ENCODE measurements at regions not wholly inside any gene's neighbourhood (a gene's known extent, or its start where the extent isn't known, plus 50 kb on each side); places are given as distances from the start of the nearest gene placed in this dataset.

DNA sequence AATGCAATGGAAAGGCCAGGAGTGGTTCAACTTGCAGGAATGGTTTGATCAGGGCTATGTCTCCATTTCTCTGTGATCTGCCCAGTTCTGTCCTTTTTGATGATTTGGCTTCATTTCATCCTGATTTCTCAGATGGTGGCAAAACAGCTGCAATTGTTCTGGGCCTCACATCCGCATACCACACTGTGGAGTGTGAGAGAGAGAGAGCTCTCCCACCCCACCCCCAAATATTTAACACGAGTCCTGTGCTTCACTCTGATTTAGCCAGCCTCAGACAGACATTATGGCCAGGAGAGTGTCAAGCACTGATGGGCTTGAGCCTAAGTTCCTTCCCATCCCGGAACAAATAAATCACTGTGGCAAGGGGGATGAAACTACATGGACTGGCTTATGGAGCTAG lies 284.6 kb downstream of the CDC5L start:
- FAIRE-seq = peak; percentile 73
- DNase-seq (ENCODE audit: insufficient read length, low spot score) = no peak

DNA sequence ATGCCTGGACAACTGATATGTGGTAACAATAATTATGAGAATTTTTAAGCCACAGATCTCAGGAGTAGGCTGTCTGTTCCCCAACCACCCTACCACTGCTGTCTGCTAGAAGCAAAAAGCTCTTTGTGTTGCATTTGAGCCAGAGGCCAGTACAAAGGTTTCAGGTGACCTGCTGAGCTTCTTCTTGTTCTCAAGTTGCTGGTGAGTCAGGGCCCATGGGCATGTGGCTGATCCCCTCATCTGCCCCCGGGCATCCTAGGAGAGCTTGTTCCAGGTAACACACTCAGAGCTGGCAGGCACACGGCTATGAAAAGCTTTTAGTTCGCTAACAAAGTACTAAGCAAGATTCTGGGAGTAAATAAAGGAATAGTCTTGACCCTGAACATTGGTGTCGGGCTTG lies 285.3 kb downstream of the CDC5L start:
- no peak for DNase-seq (ENCODE audit: insufficient read length, low spot score)
- FAIRE-seq = no peak

DNA sequence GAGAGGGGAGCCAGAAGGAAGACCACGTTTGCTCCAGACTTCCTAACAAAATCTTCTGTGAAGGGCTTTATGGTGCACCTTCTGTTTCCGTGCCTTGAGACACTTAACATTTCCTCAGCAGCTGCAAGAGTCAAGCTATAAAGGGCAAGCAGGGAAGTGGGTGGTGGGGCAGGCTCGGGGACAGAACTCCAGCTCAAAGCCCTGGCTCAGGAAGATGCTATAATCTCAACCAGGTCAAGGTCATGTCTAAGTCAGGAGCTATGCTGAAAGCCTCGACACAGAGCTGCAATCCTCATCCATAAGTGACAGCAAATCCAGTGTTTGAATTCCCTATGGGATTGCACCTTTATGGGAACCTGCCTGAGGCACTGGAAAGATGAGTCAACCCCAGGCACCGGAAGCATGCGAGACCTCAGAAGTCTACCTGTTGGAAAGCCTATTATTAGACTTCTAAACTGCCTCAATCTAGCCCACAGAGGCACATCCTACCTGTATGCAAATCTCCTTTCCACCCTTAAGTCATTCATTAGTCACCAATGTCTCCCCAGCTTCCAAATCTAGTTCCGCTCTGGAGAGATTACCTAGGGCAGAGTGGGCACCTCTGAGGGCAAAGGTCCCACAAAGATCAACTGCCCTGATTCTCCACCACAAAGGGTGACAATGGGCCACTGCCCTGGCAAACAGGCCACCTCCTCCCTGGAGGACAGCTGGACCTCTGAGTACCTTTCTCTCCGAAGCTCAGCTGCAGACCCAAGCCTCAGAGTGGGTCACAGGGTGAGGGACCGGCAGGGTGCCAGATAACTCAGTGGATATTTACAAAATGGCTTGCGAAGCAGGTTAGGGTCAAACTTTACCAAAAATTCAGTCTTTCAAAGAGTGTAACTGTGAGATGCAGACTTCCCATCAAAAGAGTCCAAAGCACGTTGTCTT lies 287.0 kb downstream of the CDC5L start:
- DNase-seq (ENCODE audit: insufficient read length, low spot score) (no peak), FAIRE-seq (no peak)

DNA sequence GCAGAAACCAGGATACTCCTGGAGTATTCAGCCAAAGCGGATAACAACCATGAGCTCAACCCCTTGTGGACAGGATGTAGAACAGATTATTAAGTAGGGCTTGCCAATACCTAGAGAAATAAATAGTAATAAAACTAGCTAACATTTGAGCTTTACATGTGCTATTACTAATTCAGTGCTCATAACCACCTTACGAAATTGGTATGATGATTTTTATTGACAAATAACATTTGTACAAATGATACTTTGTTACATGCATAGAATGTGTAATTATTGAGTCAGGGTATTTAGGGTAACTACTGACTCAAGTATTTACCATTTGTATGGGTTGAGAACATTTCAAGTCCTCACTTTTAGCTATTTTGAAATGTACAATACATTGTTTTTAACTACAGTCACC lies 287.9 kb downstream of the CDC5L start:
- DNase-seq (ENCODE audit: insufficient read length, low spot score) (no peak), FAIRE-seq (no peak)

DNA sequence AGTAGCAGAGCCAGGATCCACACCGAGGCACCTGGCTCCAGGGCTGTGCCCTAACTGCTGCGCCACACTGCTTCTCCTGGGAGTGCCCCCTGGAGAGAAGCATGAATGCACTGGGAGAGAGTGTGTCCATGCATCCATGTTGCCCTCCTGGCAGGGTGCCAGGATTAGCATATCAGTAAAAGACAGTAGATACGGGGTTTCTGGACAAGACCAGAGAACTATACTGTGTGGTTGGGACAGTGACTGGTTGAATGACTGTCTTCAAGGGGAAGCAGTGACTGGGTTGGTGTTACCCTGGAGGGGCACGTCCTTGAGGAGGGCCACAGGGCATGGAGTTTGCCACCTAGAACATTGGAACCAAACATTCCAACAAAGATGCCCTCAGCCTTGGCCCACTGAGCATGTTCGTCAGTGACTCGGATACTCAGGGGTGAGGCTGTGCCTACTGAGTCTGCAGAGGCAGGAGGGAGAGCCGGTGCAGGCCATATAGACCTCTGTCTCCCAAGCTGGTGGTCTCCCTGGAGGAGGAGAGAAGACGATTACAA lies 288.8 kb downstream of the CDC5L start:
- FAIRE-seq = no peak

DNA sequence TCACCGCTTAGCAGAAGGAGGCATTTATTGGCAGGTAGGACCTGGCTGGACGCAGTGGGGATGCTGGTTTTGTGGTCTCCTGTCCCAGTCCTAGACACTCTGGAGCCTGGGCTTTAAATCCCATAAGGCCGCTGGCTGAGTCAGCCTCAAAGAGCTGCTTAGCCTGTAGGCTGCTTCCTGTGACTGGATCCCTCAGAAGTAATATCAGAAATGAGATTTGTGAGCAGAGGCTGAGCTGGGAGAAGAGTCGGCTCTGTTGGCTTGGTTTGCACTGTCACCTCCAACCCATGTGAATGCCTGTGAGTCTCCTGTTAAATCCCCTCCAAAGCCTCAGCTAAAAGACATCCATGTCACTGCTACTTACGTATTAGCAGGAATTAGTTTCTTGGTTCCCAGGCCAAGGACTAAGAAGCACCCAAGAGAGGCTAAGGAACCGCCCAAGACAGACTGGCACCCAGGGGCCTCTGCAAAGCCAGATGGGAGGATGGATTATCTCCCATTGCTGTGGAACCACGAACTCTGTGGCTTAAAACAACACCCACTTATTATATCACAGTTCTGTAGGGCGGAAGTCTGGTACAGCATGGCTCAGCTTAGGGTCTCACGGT lies 289.4 kb downstream of the CDC5L start:
- no peak for FAIRE-seq
- DNase-seq (ENCODE audit: insufficient read length, low spot score) = no peak

More for the DNA sequence above, 288.8 kb downstream of the CDC5L start:
- no peak for DNase-seq (ENCODE audit: insufficient read length, low spot score)

DNA sequence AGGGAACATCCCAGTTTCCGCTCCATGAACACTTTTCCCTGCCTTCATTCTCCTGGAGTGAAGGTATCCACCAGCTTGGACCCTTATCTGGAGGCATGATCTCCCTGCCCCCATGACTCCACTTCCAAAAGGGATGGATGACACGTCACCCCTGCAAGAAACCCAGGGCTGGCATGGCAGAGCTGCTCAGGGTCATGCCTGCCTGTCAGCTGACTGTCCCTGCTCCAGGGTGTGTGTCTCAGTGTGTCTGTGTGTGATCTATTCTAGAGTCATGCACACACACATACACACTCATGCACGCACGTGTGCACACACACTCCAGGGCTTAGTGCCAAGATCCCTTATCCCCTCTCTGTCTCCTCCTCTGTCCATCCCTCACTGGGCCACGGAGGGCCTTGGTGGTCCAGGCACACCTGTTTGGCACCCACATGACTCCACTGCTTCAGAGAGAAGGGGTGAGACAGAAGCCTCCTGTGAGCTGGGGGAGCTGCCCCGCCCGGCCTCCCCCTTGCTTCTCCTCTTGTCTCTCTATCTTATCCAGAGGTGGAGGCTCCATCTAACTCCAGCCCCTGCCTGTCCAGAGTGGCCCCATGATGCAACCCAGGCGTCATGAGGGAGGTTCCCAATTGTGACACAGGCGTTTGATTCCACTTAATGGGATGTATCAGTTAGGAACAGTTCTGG lies 290.9 kb downstream of the CDC5L start:
- DNase-seq (ENCODE audit: insufficient read length, low spot score) (no peak), FAIRE-seq (peak; percentile 88)

DNA sequence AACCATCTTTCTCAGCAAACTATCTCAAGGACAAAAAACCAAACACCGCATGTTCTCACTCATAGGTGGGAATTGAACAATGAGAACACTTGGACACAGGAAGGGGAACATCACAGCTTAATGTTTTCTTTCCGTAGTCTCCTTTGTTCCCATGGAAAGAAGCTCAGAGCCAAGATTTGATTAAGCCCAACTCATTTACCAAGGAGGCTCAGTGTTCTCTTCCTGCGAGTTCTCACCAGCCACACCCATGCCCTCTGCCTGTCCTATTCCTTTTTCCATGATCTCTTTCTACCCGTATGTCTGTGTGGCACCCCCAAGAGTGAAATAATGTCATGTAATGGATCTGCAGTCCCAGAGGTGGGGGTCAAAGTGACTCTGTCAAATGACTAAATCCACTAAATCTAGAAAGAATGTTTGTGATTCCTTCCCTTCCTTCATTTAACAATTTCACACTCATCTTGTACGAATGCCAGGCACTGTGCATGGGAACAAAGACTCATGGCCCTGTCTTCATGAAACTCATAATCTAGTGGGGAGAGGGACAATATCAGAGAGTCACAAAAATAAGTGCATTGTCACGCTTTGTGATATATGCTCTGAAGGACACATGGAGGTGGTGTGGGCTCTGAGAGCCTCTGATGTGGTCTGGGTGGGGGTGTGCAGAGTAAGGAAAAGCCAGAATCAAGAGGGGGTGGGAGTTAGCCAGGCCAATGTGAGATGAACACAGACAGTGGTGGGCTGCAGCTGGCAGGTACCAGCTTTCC lies 292.1 kb downstream of the CDC5L start:
- DNase-seq (ENCODE audit: insufficient read length, low spot score) (no peak), FAIRE-seq (peak; percentile 33)

DNA sequence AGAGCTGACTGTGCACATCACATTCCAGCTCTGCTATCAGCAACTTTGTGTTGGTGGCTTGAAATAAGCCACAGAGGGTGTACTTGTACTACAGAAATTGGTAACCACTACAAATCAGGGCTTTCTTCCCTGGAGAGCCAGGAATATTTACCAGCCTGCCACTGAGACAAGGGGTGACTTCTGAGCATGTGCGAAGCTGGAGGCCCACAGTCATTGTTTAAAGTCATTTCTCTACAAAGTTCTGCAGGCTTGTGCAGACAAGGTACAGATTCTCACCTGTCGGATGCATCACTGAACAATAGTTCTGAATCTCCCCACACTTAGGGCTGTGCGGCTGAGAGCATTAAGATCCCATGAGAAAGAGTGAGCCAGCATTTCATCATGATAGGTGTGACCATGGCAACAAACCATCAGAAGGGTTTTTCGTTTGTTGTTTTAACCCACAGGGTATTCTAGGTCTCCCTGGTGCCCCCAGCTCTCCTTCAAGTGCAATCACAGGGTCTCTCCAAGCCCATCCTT lies 292.8 kb downstream of the CDC5L start:
- FAIRE-seq = no peak

DNA sequence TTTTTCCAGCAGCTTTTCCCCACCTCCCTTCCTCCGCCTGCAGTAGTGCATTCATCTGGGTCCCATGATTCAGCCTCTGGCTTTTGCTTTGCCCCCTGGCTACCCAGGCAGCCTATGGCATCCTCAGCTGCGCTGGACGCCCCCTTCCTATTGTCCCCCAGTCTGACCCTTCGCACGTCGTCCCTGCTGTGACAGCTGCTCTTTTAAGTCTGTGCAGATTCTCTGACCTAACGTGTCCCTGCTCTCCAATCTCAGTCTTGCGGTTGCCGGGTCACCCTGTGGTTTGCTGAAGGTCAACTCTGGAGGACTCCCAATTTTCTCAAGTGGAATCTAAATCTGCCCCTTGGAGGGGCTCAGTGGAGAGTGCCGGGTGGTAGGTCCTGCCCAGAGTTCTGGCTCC lies 294.3 kb downstream of the CDC5L start:
- FAIRE-seq (peak; percentile 76), DNase-seq (ENCODE audit: insufficient read length, low spot score) (peak; percentile 46)

More for the DNA sequence above, 292.8 kb downstream of the CDC5L start:
- DNase-seq (ENCODE audit: insufficient read length, low spot score) = no peak

DNA sequence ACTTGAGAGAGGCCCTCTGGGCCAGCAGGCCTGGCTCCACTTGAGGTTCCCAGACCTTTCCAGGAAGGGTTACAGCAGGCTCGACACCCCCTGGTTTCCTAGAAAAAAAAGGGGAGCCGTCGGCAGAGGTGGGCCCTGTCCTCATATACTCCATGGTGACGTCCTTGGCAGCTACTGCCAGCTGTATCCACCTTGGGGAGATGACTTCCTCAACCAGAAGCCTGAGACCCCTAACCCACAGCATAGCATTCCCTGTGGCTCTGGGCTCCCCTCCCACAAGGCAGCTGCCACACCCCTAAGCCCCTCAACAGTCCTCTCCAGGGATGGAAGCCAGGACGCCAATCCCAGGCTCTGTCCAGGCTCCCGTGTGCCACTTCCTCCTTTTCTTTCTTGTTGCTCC lies 294.8 kb downstream of the CDC5L start:
- no peak for FAIRE-seq
- no peak for DNase-seq (ENCODE audit: insufficient read length, low spot score)

DNA sequence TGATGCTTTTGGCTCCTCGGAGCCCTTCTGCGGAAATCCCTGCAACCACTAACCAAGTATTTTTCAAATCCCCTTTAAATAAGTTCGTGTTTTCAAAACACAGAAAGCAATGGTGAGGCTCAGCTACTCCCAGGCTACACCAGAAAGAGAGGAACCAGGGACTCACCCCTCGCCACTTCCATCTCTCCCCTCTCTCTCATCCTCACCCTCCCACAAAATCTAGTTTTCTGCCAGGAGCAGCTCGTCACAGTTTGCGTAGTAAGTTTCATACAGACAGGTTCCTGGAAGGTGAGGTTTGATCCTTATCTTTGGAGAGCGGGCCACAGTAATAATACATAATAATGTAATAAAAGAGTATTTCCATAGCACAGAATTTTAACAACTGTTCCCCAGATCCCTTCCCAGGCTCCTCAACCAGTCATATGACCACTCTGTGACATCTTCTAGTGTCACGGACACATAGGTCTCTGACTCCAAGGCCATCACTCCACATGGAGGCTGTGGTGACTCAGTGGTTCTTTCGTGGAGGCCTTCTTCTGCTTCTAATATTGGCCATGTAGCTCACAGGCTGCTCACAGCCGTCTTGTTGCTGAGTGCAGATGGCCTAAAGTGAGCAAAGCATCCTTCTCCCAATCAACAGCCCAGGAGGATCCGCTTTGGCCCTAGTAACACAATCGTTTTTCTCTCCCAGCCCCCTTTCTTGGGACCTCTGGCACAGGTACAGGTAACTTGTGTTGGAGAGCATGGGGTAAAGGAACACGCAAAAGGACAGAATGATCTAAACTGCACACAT lies 295.7 kb downstream of the CDC5L start:
- no peak for DNase-seq (ENCODE audit: insufficient read length, low spot score)
- FAIRE-seq = no peak

DNA sequence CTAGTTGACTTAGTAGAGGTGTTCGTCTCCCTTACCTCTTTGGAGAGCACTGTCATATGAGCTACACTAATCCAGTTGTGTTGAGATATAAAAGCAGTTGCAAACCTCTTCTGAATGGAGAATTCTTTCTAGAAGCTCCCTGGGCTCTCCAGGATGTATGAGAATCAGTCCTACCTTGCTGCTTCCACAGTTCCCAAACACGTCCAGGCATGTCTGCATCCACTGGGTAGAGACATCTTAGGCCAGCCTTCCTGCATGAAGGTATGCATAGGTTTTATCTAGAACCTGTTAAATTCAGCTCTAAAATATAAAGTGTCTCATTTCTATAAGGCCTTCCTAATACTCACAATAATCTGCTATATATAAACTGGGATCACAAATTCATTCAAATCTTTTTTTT lies 297.7 kb downstream of the CDC5L start:
- DNase-seq (ENCODE audit: insufficient read length, low spot score) = no peak
- no peak for FAIRE-seq

DNA sequence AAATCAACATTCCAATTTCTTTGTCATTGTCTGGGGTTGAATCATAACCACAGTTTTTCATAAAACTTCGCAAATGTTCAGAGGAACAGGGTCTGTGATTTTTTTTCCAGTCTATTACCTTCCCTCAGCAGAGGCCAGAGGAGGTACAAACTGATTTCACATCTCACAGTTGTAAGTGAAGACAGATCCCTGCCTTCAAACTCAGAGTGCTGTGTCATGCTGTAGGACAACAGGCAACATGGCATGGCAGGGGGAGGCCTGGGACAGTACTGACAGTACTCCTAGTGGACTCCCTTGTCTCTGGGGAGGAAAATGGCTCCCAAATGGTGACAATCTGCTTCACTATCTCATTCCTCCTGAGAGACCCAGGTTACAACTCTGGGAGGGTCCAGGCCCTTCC lies 308.6 kb downstream of the CDC5L start:
- no peak for DNase-seq (ENCODE audit: insufficient read length, low spot score)
- no peak for FAIRE-seq

DNA sequence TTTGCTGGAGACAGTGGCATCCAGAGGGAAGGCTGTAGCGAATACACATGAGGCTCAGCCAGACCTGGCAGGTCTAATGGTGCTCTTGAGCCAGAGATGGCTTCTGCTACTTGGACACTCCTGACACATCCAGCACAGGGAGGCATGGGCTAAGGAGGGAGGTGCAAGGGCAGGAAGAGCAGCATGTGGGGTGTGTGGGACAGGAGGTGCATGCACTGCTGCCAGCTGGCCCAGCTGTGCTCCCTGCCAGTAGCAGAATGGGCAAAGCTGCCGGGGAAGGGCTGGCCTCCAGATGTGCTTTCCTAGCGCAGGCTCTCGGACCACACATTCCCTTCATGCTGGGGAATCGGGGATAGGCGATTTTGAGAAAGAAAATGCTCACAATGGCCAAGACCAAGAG lies 309.2 kb downstream of the CDC5L start:
- peak; percentile 76 for FAIRE-seq
- no peak for DNase-seq (ENCODE audit: insufficient read length, low spot score)

DNA sequence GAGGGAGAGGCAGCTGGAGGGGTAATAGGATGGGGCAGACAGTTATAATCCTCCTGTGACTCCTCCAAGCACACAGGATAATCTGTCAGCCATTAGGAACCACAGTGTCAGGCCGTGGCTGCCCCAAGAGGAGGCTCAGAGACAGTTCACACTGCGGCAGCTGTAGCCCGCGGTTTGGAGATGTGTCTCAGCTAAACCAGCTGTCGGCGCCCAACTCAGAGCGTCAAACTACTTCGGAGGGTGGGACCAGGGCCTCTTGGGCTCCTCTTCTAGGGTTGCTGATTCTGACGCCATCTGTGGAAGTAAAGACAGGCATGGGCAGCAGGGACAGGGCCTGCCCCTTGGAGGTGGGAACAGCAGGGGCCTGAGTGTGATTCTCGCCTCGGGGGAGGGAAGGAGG lies 309.8 kb downstream of the CDC5L start:
- no peak for DNase-seq (ENCODE audit: insufficient read length, low spot score)
- no peak for FAIRE-seq

DNA sequence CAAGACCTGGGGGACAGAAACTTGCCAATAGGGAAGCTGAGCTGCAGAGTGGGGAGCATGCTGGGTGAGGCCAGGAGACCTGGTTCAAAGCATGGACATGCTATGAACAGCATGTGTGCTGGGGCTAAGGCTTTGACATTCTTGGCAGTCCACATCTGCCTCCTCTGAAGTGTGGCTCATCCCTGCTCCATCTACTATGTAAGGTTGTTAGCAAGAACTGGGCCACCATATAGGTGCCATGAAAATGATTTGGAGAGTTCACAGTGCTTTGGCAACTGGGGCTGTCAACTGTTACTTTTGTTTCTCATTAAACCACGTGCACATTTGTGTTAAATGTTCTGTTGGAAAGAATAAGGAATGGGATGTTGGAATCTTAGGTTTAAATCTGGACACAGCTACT lies 311.1 kb downstream of the CDC5L start:
- FAIRE-seq (peak; percentile 51), DNase-seq (ENCODE audit: insufficient read length, low spot score) (no peak)

DNA sequence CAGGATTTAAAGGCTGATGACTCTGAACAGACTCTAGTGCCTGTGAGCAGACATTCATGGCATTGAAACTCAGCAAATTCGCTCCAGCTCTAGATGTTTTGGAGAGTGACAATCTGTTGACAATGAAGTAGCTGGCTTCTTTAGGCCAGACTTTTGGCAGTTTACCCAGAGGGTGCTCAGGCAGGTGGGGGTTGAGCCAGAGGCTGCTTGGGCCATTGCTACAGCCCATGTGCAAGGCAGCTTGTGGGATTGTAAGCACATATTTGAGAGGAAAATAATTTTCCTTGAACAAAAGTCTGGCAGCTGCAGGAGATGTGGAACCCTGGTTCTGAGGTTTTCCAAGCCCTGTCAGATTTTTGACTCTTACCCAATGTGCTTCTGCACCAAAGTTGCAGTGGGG lies 311.6 kb downstream of the CDC5L start:
- FAIRE-seq = no peak
- no peak for DNase-seq (ENCODE audit: insufficient read length, low spot score)

DNA sequence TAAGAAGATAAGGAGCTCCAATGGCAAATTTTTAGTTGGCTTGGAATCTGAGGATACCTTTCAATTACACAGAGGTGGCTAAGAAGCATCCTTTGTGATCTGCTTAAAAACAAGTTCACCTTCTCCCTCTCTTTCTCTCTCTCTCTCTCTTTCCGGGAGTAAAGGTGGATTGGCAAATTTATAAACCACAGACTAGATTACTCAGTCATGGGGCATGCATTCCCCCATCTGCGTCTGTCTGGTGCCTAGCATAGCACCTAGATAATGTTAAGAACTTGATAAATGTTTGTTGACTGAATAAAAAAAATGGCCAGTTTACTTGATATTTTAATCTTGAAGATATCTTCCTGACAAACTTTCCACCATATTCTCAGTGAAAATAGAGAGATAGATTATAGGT lies 312.3 kb downstream of the CDC5L start:
- FAIRE-seq = peak; percentile 38
- DNase-seq (ENCODE audit: insufficient read length, low spot score) = no peak

DNA sequence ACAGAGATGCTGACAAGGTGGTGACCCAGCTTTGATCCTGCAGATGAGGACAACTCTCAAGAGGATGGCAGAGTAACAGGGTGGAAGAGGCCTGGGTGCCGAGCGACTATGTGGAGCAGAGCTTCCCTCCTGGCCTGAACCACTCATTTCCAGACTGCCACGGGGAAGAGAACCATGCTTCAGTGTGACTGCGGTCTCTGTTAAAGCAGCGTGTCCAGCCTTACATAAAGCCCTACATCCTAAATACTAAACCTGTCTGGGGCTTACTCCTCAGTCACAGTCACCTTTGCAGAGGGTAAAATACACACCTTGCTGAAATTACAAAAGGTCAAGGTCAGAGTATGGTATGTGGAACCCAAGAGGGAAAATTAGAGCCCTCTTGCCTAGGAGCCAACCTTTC lies 312.9 kb downstream of the CDC5L start:
- DNase-seq (ENCODE audit: insufficient read length, low spot score) = no peak
- FAIRE-seq = no peak
